A549 (cell line): ENCODE measurements at regions not wholly inside any gene's neighbourhood (a gene's known extent, or its start where the extent isn't known, plus 50 kb on each side); places are given as distances from the start of the nearest gene placed in this dataset.

Experiments used
- ATAC-seq, 2 experiments: fragments of 200-7000 bp in 1 of 2; fragments of >200 bp in 1 of 2; cut with Nextera tagmentation in 1 of 2; cut with Tn5 transposase in 1 of 2; 3 replicates each; pipeline versions ENCODE4 v1.8.0 to v1.9.1; 2018 to 2020; ENCODE audit warnings: mild to moderate bottlenecking in 1 of 2, moderate library complexity in 1 of 2
- CTCF ChIA-PET: fragments of 300-600 bp; sonication (Branson Sonifier 250); formaldehyde crosslinking; extraction: SDS; loops from one replicate; lab custom pipeline; 2021; ENCODE audit warnings: antibody characterized with exemption, inconsistent platforms; lab: Yijun Ruan, JAX
- POLR2A ChIA-PET: fragments of 350-600 bp; formaldehyde crosslinking; extraction: SDS; loops from one replicate; lab custom pipeline; 2021; ENCODE audit warnings: antibody characterized with exemption, inconsistent platforms; lab: Yijun Ruan, JAX
- DNase-seq, 2 experiments: peaks; one replicate each; pipeline versions ENCODE4 v3.0.0 to v3.0.0-alpha.2; 2011 to 2016; ENCODE audit warnings: low read depth in 1 of 2, low spot score in 1 of 2
- FAIRE-seq: peaks from 2 replicates; lab custom pipeline; 2011; peaks lifted over from hg19 to GRCh38; lab: Jason Lieb, UNC
- H3K27ac ChIP-seq, 2 experiments: fragments of >200 bp; sonication (Bioruptor Twin); formaldehyde crosslinking; 3 replicates each; pipeline ENCODE4 v1.5.1; 2016 to 2017
- H3K4me1 ChIP-seq: fragments of >200 bp; sonication (Bioruptor Twin); formaldehyde crosslinking; 3 replicates; pipeline ENCODE4 v1.6.1; 2016
- H3K4me2 ChIP-seq: fragments of >200 bp; sonication (Bioruptor Twin); formaldehyde crosslinking; 3 replicates; pipeline ENCODE4 v1.6.1; 2016
- H3K4me3 ChIP-seq: fragments of >200 bp; sonication (Bioruptor Twin); formaldehyde crosslinking; 3 replicates; pipeline ENCODE4 v1.5.1; 2016
- H3K9me3 ChIP-seq: fragments of >200 bp; sonication (Bioruptor Twin); formaldehyde crosslinking; 3 replicates; pipeline ENCODE4 v1.6.1; 2016
- EHMT2 ChIP-seq: fragments of 200-600 bp; sonication (generic); IDR thresholded peaks from 2 replicates; pipeline ENCODE4 v1.6.1; 2016; ENCODE audit warnings: antibody characterized with exemption, low read depth, mild to moderate bottlenecking, moderate library complexity
- ESRRA ChIP-seq: fragments of 150-350 bp; IDR thresholded peaks from 2 replicates; pipeline ENCODE4 v1.6.1; 2014; ENCODE audit warnings: mild to moderate bottlenecking, low read length, borderline replicate concordance
- HEYL ChIP-seq: fragments of 250-450 bp; sonication (Bioruptor Pico); IDR thresholded peaks from 2 replicates; pipeline ENCODE4 v1.8.0; 2021; ENCODE audit warnings: mild to moderate bottlenecking, moderate library complexity
- HOXA7 ChIP-seq: fragments of 250-450 bp; sonication (Bioruptor Pico); IDR thresholded peaks from 2 replicates; pipeline ENCODE4 v1.5.0; 2020; ENCODE audit warnings: mild to moderate bottlenecking, moderate library complexity
- HOXB5 ChIP-seq: fragments of 250-450 bp; sonication (Bioruptor Pico); IDR thresholded peaks from 2 replicates; pipeline ENCODE4 v1.5.0; 2020; ENCODE audit warnings: mild to moderate bottlenecking, moderate library complexity
- JUN ChIP-seq, 2 experiments: fragments of >200 bp; sonication (Bioruptor Twin); formaldehyde crosslinking; IDR thresholded peaks; 2 replicates in 1 of 2; 3 replicates in 1 of 2; pipeline ENCODE4 v1.6.1; 2016 to 2017
- JUNB ChIP-seq: fragments of >200 bp; sonication (Bioruptor Twin); formaldehyde crosslinking; IDR thresholded peaks from 2 replicates; pipeline ENCODE4 v1.6.1; 2016
- MAZ ChIP-seq: fragments of 150-350 bp; IDR thresholded peaks from 2 replicates; pipeline ENCODE4 v1.6.1; 2014; ENCODE audit warnings: antibody characterized with exemption, low read depth, low read length, borderline replicate concordance
- MYC ChIP-seq: IDR thresholded peaks from 2 replicates; pipeline ENCODE4 v1.6.1; 2012; ENCODE audit warnings: mild to moderate bottlenecking, inconsistent platforms, low read length, improper control_type of control experiment, borderline replicate concordance
- NR3C1 ChIP-seq: fragments of >200 bp; sonication (Bioruptor Twin); formaldehyde crosslinking; IDR thresholded peaks from 3 replicates; pipeline ENCODE4 v1.6.1; 2017
- RAD21 ChIP-seq, 2 experiments: fragments of >200 bp in 1 of 2; sonication (Bioruptor Twin) in 1 of 2; formaldehyde crosslinking in 1 of 2; IDR thresholded peaks in 1 of 2; conservative IDR thresholded peaks in 1 of 2; 2 replicates in 1 of 2; 3 replicates in 1 of 2; pipeline ENCODE4 v1.6.1; 2012 to 2018; ENCODE audit warnings: inconsistent platforms in 1 of 2
- RARB ChIP-seq: fragments of 250-450 bp; sonication (Bioruptor Pico); IDR thresholded peaks from 2 replicates; pipeline ENCODE4 v1.8.0; 2021; ENCODE audit warnings: mild to moderate bottlenecking, moderate library complexity
- RFX5 ChIP-seq: fragments of 450-650 bp; IDR thresholded peaks from 2 replicates; pipeline ENCODE4 v1.7.1; 2014; ENCODE audit warnings: antibody characterized with exemption, mild to moderate bottlenecking, moderate library complexity
- TFCP2L1 ChIP-seq: fragments of 250-450 bp; sonication (Bioruptor Pico); IDR thresholded peaks from 2 replicates; pipeline ENCODE4 v1.5.0; 2021; ENCODE audit warnings: mild to moderate bottlenecking
- TP53 ChIP-seq: fragments of 250-450 bp; sonication (Bioruptor Pico); IDR thresholded peaks from 2 replicates; pipeline ENCODE4 v1.5.0; 2021; ENCODE audit warnings: mild to moderate bottlenecking, moderate library complexity
- WGBS: methylation state at CpG from one replicate; pipeline ENCODE4 v1.1.6; 2017; ENCODE audit errors: missing lambda C conversion rate; 5-methylcytosine and 5-hydroxymethylcytosine counted together
- TF ChIP-seq, protein P1 (sequence below): fragments of 200-600 bp; sonication (generic); IDR thresholded peaks from 2 replicates; pipeline ENCODE4 v1.6.1; 2016; ENCODE audit warnings: antibody characterized with exemption, mild to moderate bottlenecking, moderate library complexity
- TF ChIP-seq, protein P2 (sequence below): fragments of 250-450 bp; sonication (Bioruptor Pico); IDR thresholded peaks from 2 replicates; pipeline ENCODE4 v1.5.0; 2020; ENCODE audit warnings: low read depth, mild to moderate bottlenecking, moderate library complexity
- TF ChIP-seq, protein P3 (sequence below): fragments of 150-350 bp; IDR thresholded peaks from 2 replicates; pipeline ENCODE4 v1.6.1; 2014; ENCODE audit warnings: low read depth, mild to moderate bottlenecking, low read length
- TF ChIP-seq, protein P4 (sequence below): fragments of >200 bp; sonication (Bioruptor Twin); formaldehyde crosslinking; IDR thresholded peaks from 3 replicates; pipeline ENCODE4 v1.5.1; 2016
- TF ChIP-seq, protein P5 (sequence below): IDR thresholded peaks from 2 replicates; pipeline ENCODE4 v1.6.1; 2012; ENCODE audit warnings: low read depth, borderline replicate concordance

DNA sequence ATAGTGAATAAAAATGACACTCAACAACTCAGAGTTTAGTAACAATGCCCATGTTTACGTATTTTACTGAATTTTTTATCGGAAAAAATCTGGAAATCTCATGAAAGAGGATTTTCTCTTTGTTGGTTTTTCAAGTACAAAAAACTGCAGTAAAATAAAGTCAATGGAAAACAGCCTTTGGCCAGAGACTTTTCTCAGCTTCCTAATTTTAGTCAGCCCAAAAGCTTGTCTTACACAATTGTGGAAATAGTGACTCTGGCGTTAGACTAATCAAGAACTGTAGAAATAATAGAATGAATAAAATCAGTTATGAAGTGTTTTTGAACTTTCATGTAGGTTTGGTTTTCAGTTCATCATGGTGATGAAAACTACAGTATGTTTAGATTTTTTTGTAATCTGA, 234.7 kb downstream of the DKK2 start:
- FAIRE-seq, result no peak
- WGBS, result 39% methylated on average over 3 of the region's 3 CpGs
- ATAC-seq, result no peak
- H3K27ac ChIP-seq, result no peak overlapping the region
- no peaks in the 10 kb centered on the region for H3K9me3 ChIP-seq
- no peak for DNase-seq
- ChIA-PET POLR2A (no interaction called here), CTCF (no interaction called here)
- no peak overlapping the region for H3K4me3 ChIP-seq
- no peak overlapping the region for H3K4me2 ChIP-seq
- no peaks in the 10 kb centered on the region for H3K4me1 ChIP-seq
- TF ChIP-seq, protein P1, sequence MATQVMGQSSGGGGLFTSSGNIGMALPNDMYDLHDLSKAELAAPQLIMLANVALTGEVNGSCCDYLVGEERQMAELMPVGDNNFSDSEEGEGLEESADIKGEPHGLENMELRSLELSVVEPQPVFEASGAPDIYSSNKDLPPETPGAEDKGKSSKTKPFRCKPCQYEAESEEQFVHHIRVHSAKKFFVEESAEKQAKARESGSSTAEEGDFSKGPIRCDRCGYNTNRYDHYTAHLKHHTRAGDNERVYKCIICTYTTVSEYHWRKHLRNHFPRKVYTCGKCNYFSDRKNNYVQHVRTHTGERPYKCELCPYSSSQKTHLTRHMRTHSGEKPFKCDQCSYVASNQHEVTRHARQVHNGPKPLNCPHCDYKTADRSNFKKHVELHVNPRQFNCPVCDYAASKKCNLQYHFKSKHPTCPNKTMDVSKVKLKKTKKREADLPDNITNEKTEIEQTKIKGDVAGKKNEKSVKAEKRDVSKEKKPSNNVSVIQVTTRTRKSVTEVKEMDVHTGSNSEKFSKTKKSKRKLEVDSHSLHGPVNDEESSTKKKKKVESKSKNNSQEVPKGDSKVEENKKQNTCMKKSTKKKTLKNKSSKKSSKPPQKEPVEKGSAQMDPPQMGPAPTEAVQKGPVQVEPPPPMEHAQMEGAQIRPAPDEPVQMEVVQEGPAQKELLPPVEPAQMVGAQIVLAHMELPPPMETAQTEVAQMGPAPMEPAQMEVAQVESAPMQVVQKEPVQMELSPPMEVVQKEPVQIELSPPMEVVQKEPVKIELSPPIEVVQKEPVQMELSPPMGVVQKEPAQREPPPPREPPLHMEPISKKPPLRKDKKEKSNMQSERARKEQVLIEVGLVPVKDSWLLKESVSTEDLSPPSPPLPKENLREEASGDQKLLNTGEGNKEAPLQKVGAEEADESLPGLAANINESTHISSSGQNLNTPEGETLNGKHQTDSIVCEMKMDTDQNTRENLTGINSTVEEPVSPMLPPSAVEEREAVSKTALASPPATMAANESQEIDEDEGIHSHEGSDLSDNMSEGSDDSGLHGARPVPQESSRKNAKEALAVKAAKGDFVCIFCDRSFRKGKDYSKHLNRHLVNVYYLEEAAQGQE, result no peak
- TF ChIP-seq RAD21 (conservative IDR thresholded peaks at IDR 0.05 in 1 of 2, IDR thresholded peaks at IDR 0.05 in 1 of 2), result no peak
- no peak for TF ChIP-seq HOXB5
- TF ChIP-seq HOXA7 (CRISPR knock-in tag), result no peak
- TF ChIP-seq MAZ, result no peak
- TF ChIP-seq EHMT2, result no peak
- TF ChIP-seq JUN (IDR thresholded peaks at IDR 0.05), result no peak
- TF ChIP-seq, protein P2, sequence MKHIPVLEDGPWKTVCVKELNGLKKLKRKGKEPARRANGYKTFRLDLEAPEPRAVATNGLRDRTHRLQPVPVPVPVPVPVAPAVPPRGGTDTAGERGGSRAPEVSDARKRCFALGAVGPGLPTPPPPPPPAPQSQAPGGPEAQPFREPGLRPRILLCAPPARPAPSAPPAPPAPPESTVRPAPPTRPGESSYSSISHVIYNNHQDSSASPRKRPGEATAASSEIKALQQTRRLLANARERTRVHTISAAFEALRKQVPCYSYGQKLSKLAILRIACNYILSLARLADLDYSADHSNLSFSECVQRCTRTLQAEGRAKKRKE (CRISPR knock-in tag), result no peak
- TF ChIP-seq, protein P3, sequence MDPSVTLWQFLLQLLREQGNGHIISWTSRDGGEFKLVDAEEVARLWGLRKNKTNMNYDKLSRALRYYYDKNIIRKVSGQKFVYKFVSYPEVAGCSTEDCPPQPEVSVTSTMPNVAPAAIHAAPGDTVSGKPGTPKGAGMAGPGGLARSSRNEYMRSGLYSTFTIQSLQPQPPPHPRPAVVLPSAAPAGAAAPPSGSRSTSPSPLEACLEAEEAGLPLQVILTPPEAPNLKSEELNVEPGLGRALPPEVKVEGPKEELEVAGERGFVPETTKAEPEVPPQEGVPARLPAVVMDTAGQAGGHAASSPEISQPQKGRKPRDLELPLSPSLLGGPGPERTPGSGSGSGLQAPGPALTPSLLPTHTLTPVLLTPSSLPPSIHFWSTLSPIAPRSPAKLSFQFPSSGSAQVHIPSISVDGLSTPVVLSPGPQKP, result no peak
- TF ChIP-seq HEYL (CRISPR knock-in tag), result no peak
- TF ChIP-seq, protein P4, sequence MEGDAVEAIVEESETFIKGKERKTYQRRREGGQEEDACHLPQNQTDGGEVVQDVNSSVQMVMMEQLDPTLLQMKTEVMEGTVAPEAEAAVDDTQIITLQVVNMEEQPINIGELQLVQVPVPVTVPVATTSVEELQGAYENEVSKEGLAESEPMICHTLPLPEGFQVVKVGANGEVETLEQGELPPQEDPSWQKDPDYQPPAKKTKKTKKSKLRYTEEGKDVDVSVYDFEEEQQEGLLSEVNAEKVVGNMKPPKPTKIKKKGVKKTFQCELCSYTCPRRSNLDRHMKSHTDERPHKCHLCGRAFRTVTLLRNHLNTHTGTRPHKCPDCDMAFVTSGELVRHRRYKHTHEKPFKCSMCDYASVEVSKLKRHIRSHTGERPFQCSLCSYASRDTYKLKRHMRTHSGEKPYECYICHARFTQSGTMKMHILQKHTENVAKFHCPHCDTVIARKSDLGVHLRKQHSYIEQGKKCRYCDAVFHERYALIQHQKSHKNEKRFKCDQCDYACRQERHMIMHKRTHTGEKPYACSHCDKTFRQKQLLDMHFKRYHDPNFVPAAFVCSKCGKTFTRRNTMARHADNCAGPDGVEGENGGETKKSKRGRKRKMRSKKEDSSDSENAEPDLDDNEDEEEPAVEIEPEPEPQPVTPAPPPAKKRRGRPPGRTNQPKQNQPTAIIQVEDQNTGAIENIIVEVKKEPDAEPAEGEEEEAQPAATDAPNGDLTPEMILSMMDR, result no peak
- TF ChIP-seq MYC, result no peak
- TF ChIP-seq RFX5, result no peak

DNA sequence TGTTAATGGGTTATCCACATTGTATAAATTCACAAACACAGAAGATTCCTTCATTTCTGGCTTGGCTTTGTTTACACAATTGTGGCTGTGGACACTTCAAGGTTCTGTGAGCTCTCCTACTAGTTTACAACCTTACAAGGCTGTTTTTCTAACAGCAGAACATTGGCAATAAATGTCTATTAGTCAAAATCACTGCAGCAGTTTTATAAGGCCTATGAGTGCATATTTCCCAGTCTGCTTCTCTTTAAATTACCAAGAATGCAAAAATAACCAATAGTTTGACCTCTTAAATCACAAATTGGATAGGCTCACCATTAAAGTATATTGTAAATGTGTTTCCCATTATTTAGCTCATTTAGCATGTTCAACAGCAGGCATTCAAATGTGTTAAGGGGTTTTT, 239.2 kb downstream of the DKK2 start:
- H3K9me3 ChIP-seq, result no peaks in the 10 kb centered on the region
- H3K4me3 ChIP-seq, result no peak overlapping the region
- TF ChIP-seq TP53 (CRISPR knock-in tag) (no peak), ESRRA (no peak), NR3C1 (no peak), JUNB (no peak), RARB (CRISPR knock-in tag) (no peak), TFCP2L1 (CRISPR knock-in tag) (no peak)
- TF ChIP-seq, protein P3, result no peak
- TF ChIP-seq, protein P1, result no peak
- TF ChIP-seq, protein P5, sequence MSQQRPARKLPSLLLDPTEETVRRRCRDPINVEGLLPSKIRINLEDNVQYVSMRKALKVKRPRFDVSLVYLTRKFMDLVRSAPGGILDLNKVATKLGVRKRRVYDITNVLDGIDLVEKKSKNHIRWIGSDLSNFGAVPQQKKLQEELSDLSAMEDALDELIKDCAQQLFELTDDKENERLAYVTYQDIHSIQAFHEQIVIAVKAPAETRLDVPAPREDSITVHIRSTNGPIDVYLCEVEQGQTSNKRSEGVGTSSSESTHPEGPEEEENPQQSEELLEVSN, result no peak
- FAIRE-seq (no peak), DNase-seq (no peak), ATAC-seq (no peak)
- ChIA-PET CTCF (no interaction called here), POLR2A (no interaction called here)
- H3K4me2 ChIP-seq, result no peak overlapping the region
- H3K4me1 ChIP-seq, result no peaks in the 10 kb centered on the region
- H3K27ac ChIP-seq, result no peak overlapping the region
